ENCODE measurements at regions not wholly inside any gene's neighbourhood (a gene's known extent, or its start where the extent isn't known, plus 50 kb on each side); places are given as distances from the start of the nearest gene placed in this dataset.

GRCh38 chr10:47099474-47099873 lies 188.2 kb downstream of the PTPN20 start:
- TF ChIP-seq SUZ12 (IDR thresholded peaks at IDR 0.05; ENCODE audit: extremely low read depth, insufficient read depth, insufficient read length) (no peak), ZNF274 (IDR thresholded peaks at IDR 0.05; ENCODE audit: low read depth, low read length) (no peak)

Measured in NT2/D1 (cell line).